HepG2 (cell line): ENCODE measurements at regions not wholly inside any gene's neighbourhood (a gene's known extent, or its start where the extent isn't known, plus 50 kb on each side); places are given as distances from the start of the nearest gene placed in this dataset.

Experiments used
- CTCF ChIP-seq: sonication (generic); formaldehyde crosslinking; IDR thresholded peaks from 2 replicates; pipeline ENCODE4 v1.5.0; 2020; ENCODE audit warnings: mild to moderate bottlenecking, missing genetic modification reagents, moderate library complexity
- ETV6 ChIP-seq: sonication (generic); formaldehyde crosslinking; conservative IDR thresholded peaks from 2 replicates; pipeline ENCODE4 v1.4.0; 2020; ENCODE audit warnings: missing genetic modification reagents
- RAD21 ChIP-seq: fragments of 450-650 bp; formaldehyde crosslinking; IDR thresholded peaks from 2 replicates; pipeline ENCODE4 v1.5.0; 2020; ENCODE audit warnings: mild to moderate bottlenecking

GRCh38 chr3:96069065-96069464, 745.3 kb upstream of the EPHA6 start:
- TF ChIP-seq RAD21 (CRISPR knock-in tag) (no peak), CTCF (CRISPR knock-in tag) (no peak), ETV6 (no peak)
